Tibial artery (tissue), 4 donors: ENCODE measurements at regions not wholly inside any gene's neighbourhood (a gene's known extent, or its start where the extent isn't known, plus 50 kb on each side); places are given as distances from the start of the nearest gene placed in this dataset.
"Not testable (repeated sequence)": the region's sequence is repeated elsewhere in the genome, so short reads cannot be mapped to it uniquely, and the experiment has no call there.

Experiments used
- DNase-seq, 2 donors: peaks; one replicate each; pipeline ENCODE4 v3.0.0-alpha.2; 2019
- H3K27ac ChIP-seq, 2 donors: fragments of 200-600 bp; sonication (generic) in 1 of 2; 1 replicate in 1 of 2; 2 replicates in 1 of 2; pipeline ENCODE4 v1.5.1; 2018 to 2019; ENCODE audit warnings: mild to moderate bottlenecking in 1 of 2
- H3K27me3 ChIP-seq, 2 donors: fragments of 200-600 bp; sonication (generic) in 1 of 2; one replicate each; pipeline versions ENCODE4 v1.5.1 to v1.6.0; 2016 to 2019
- H3K36me3 ChIP-seq, 3 donors: fragments of 200-600 bp; sonication (generic) in 2 of 3; one replicate each; pipeline ENCODE4 v1.5.1; 2016 to 2019; ENCODE audit warnings: mild to moderate bottlenecking in 2 of 3
- H3K4me1 ChIP-seq, 4 donors: fragments of 200-600 bp; sonication (generic) in 2 of 4; 1 replicate in 3 of 4; 2 replicates in 1 of 4; pipeline ENCODE4 v1.5.1; 2016 to 2019
- H3K4me3 ChIP-seq, 2 donors: fragments of 200-600 bp; sonication (generic) in 1 of 2; 1 replicate in 1 of 2; 2 replicates in 1 of 2; pipeline ENCODE4 v1.5.1; 2018 to 2019; ENCODE audit warnings: mild to moderate bottlenecking in 2 of 2
- H3K9me3 ChIP-seq, 3 donors: fragments of 200-600 bp; sonication (generic) in 1 of 3; one replicate each; pipeline ENCODE4 v1.5.1; 2016 to 2019
- intact Hi-C: fragments of 100-400 bp; cut with DNase I; formaldehyde crosslinking; loops from one replicate; pipeline ENCODE4 v1.15.0; 2023; ENCODE audit warnings: low total_unique reads
- TF ChIP-seq, protein P1 (sequence below), 2 experiments: fragments of 200-600 bp in 1 of 2; fragments of 450-650 bp in 1 of 2; IDR thresholded peaks; one replicate each; pipeline ENCODE4 v1.5.1; 2017 to 2019; ENCODE audit warnings: antibody characterized with exemption in 2 of 2, mild to moderate bottlenecking in 1 of 2, moderate library complexity in 1 of 2

DNA sequence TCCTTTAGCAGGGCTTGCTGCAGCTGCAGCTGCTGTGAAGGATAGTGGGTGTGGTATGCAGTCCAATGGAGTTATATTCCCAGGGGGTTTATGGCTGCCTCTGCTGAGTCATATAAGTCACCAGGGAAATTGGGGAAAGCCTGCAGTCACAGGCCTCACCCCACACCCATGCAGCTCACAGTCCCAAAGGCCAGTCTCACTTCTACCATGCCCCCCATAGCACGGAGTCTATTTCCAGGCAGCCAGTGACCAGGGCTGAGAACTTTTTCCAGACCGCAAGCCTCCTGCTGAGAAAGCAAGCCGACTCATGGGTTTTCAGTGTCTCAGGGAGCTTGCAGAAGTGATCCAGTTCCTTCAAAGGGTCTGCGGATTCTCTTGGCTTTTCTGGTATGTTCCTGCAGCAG lies 322.4 kb upstream of the CLEC14A start:
- H3K27me3 ChIP-seq: no peaks in the 10 kb centered on the region
- no peaks in the 10 kb centered on the region for H3K36me3 ChIP-seq
- TF ChIP-seq, protein P1, sequence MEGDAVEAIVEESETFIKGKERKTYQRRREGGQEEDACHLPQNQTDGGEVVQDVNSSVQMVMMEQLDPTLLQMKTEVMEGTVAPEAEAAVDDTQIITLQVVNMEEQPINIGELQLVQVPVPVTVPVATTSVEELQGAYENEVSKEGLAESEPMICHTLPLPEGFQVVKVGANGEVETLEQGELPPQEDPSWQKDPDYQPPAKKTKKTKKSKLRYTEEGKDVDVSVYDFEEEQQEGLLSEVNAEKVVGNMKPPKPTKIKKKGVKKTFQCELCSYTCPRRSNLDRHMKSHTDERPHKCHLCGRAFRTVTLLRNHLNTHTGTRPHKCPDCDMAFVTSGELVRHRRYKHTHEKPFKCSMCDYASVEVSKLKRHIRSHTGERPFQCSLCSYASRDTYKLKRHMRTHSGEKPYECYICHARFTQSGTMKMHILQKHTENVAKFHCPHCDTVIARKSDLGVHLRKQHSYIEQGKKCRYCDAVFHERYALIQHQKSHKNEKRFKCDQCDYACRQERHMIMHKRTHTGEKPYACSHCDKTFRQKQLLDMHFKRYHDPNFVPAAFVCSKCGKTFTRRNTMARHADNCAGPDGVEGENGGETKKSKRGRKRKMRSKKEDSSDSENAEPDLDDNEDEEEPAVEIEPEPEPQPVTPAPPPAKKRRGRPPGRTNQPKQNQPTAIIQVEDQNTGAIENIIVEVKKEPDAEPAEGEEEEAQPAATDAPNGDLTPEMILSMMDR (IDR thresholded peaks at IDR 0.05): no peak
- intact Hi-C loops: no loop called here
- no peaks in the 10 kb centered on the region for H3K4me1 ChIP-seq
- H3K27ac ChIP-seq: no peak overlapping the region
- no peaks in the 10 kb centered on the region for H3K9me3 ChIP-seq
- no peak for DNase-seq
- no peak overlapping the region for H3K4me3 ChIP-seq

DNA sequence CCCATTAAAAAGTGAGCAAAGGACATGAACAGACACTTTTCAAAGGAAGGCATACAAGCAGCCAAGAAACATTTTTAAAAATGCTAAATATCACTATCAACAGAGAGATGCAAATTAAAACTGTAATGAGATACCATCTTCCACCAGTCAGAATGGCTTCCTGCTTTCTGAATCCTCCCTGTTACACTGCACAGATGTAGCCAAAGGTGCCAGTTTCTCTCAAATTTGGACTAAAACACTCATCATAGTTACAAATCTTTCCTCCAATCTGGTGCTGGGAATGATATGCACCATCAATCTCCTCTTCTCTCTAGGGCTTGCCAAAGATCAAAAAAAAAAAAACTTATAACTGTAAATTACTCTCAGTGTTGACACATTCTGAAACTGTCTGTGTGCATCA lies 311.8 kb upstream of the CLEC14A start:
- intact Hi-C loops: no loop called here
- no peak for DNase-seq
- H3K27ac ChIP-seq: no peak overlapping the region

DNA sequence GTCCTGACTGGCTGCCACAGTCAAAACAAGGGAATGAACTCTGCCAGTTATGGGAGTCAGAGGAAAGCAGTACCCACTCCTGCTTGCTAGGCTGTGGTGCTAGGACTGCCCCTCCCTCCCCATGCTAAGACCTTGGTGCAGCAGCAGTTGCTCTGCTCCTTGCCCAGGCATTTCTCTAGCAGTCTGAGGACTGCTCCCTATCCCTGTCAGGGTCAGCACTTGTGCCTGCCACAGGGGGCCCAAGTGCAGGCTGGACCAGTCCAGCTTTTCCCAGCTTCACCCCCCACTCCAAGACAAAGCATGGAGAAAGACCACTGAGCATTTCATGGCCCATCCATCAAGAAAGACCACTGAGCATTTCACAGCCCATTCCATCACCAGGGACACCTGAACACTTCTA lies 305.8 kb upstream of the CLEC14A start:
- TF ChIP-seq, protein P1 (IDR thresholded peaks at IDR 0.05): no peak
- peaks cover 0 to 24% (median 11%) of the 10 kb centered on the region in 3 donors for H3K9me3 ChIP-seq
- no peak overlapping the region for H3K27ac ChIP-seq
- no peak overlapping the region for H3K4me3 ChIP-seq
- DNase-seq: no peak
- H3K4me1 ChIP-seq: no peaks in the 10 kb centered on the region
- H3K27me3 ChIP-seq: no peaks in the 10 kb centered on the region
- intact Hi-C loops: no loop called here
- H3K36me3 ChIP-seq: no peaks in the 10 kb centered on the region

More for the DNA sequence above, 311.8 kb upstream of the CLEC14A start:
- H3K36me3 ChIP-seq: no peaks in the 10 kb centered on the region
- H3K4me3 ChIP-seq: no peak overlapping the region
- H3K9me3 ChIP-seq: peaks cover 0 to 8% (median 0%) of the 10 kb centered on the region in 3 donors
- no peaks in the 10 kb centered on the region for H3K4me1 ChIP-seq
- H3K27me3 ChIP-seq: no peaks in the 10 kb centered on the region
- TF ChIP-seq, protein P1 (IDR thresholded peaks at IDR 0.05): no peak

DNA sequence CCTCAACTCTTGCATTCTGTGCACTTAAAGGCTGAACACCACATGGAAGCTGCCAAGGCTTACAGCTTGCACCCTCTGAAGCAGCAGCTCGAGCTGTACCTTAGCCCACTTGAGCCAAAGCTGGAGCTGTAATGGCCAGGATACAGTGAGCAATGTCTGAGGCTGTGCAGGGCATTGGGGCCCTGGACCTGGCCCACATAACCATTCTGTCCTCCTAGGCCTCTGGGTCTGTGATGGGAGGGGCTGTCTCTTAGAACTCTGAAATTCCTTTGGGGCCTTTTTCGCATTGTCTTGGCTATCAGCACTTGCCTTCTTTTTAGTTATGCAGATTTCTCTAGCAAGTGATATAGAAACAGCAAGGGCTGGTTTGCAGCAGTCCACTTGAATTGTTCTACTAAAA lies 303.8 kb upstream of the CLEC14A start:
- Histone ChIP-seq H3K4me3 (no peak overlapping the region), H3K4me1 (no peaks in the 10 kb centered on the region), H3K9me3 (peaks cover 0 to 24% (median 11%) of the 10 kb centered on the region in 3 donors), H3K36me3 (no peaks in the 10 kb centered on the region), H3K27me3 (no peaks in the 10 kb centered on the region), H3K27ac (no peak overlapping the region)
- TF ChIP-seq, protein P1 (IDR thresholded peaks at IDR 0.05): no peak
- DNase-seq: no peak
- intact Hi-C loops: no loop called here

DNA sequence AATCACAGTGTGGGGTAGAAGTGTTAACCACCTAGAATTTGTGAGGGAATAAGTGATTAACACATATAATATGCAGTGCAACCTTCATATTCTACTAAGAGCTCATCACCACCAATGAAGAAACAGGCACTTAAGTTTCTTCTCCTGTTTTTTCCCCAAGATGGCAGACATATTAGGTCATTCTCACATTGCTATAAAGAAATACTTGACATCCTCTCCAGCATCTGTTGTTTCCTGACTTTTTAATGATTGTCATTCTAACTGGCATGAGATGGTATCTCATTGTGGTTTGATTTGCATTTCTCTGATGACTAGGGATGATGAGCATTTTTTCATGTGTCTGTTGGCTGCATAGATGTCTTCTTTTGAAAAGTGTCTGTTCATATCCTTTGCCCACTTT lies 301.5 kb upstream of the CLEC14A start:
- H3K4me1 ChIP-seq, H3K36me3 ChIP-seq, H3K27me3 ChIP-seq, H3K27ac ChIP-seq, DNase-seq, intact Hi-C loops, H3K4me3 ChIP-seq: not testable (repeated sequence)
- peaks cover 0 to 16% (median 11%) of the 10 kb centered on the region in 3 donors for H3K9me3 ChIP-seq

DNA sequence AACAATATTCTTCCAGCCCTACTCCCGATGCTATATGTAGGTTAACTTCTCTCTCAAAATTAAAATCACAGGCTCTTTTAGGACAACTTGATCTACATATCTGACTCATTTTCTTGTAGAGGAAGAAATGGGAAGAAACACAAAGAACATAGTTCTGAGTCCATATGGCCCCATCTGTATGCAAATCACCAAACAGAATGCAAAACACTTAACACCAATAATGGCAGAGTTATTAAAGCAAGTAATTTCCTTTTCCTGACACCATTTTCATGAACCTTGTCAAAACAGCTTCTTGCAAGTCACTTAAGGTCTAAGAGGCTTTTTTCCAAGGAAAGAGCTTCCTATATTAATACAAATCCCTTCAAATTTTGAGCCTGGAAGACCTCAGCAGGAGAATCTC lies 300.4 kb upstream of the CLEC14A start:
- Histone ChIP-seq H3K27ac (no peak overlapping the region), H3K27me3 (no peaks in the 10 kb centered on the region), H3K4me3 (no peak overlapping the region), H3K4me1 (no peaks in the 10 kb centered on the region), H3K36me3 (no peaks in the 10 kb centered on the region), H3K9me3 (peaks cover 0 to 16% (median 11%) of the 10 kb centered on the region in 3 donors)
- intact Hi-C loops: no loop called here
- no peak for DNase-seq
- TF ChIP-seq, protein P1 (IDR thresholded peaks at IDR 0.05): no peak
